NCI-H526 treated with DMSO at 0.1 percent for 48 hours (cell line): ENCODE measurements at regions not wholly inside any gene's neighbourhood (a gene's known extent, or its start where the extent isn't known, plus 50 kb on each side); places are given as distances from the start of the nearest gene placed in this dataset.
"Not testable (repeated sequence)": the region's sequence is repeated elsewhere in the genome, so short reads cannot be mapped to it uniquely, and the experiment has no call there.

Experiments used
- DNase-seq: peaks from one replicate; lab custom pipeline; 2025; lab: John Stamatoyannopoulos, UW

DNA sequence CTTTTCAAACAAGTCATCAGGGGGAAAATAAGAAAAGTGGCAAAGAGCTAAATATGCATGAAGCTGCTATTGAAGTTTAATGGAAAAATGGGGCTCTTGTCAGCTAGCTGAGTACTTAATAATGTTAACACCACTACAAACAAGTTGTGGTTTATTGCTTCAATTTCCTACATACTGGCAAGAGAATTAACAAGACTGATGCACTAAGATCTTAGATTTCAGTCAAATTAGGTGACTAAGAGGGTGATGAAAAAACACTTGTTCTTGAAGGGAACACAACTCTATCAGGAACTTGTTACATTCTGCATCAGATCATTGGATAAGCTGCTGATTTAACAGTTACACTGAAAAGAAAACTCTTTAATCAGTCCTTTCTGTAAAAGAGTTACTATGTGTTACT lies 234.6 kb upstream of the AFF2 start:
- no peak for DNase-seq

GRCh38 chrX:148268673-148269072 lies 231.7 kb upstream of the AFF2 start:
- DNase-seq, result no peak

DNA sequence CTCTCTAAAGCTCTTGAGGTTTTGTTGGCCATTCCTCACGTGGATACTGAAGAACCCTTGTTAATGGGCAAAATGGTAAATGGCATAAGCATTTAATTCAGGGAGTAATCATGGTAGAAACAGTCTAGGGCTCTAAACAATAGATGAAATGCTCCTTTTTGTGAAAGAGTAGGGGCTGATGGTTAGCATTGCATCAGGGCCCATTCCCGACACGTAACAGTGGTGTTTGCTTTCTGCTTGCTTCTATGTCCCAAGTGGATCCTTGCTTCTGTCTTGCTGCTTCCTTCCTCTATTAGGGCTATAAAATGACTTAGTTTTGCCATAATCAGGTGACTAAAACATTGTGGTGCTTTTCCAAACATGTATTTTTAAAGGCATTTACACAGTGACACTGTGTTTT lies 230.9 kb upstream of the AFF2 start:
- no peak for DNase-seq

- DNase-seq, result no peak
These were observed 229.9 kb upstream of the AFF2 start for GRCh38 chrX:148270499-148270898.

GRCh38 chrX:148271263-148271662 lies 229.2 kb upstream of the AFF2 start:
- DNase-seq, result no peak

GRCh38 chrX:148281920-148282319 lies 218.5 kb upstream of the AFF2 start:
- DNase-seq, result no peak

GRCh38 chrX:148282504-148282903 lies 217.9 kb upstream of the AFF2 start:
- DNase-seq, result no peak

GRCh38 chrX:148284056-148284455 lies 216.4 kb upstream of the AFF2 start:
- no peak for DNase-seq

- no peak for DNase-seq
These were observed 215.6 kb upstream of the AFF2 start for GRCh38 chrX:148284821-148285220.

- no peak for DNase-seq
These were observed 212.0 kb upstream of the AFF2 start for GRCh38 chrX:148288451-148288850.

DNA sequence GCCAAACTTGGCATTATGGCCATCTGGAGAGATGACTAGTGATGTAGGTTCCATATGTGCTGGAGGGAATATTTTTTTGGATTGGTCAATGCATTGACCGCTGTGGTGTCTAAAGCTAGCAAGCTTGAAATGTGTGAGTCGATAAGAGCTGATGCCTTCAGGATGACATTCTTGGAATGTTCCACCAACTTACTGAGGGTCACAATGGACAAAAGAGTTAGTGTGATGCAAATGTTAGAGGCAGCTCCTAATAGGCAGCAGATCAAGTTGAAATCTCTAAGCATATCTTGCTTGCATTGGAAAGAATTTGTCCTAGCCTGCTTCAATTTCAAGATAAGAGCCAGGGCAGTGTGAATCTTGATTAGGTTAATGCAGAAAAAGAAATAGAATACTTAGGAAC lies 210.4 kb upstream of the AFF2 start:
- DNase-seq, result no peak

- no peak for DNase-seq
These were observed 209.5 kb upstream of the AFF2 start for GRCh38 chrX:148290931-148291330.

GRCh38 chrX:148298737-148299136 lies 201.7 kb upstream of the AFF2 start:
- no peak for DNase-seq

GRCh38 chrX:148305214-148305613 lies 195.2 kb upstream of the AFF2 start:
- DNase-seq, result not testable (repeated sequence)

- DNase-seq, result no peak
These were observed 191.0 kb upstream of the AFF2 start for GRCh38 chrX:148309413-148309812.

DNA sequence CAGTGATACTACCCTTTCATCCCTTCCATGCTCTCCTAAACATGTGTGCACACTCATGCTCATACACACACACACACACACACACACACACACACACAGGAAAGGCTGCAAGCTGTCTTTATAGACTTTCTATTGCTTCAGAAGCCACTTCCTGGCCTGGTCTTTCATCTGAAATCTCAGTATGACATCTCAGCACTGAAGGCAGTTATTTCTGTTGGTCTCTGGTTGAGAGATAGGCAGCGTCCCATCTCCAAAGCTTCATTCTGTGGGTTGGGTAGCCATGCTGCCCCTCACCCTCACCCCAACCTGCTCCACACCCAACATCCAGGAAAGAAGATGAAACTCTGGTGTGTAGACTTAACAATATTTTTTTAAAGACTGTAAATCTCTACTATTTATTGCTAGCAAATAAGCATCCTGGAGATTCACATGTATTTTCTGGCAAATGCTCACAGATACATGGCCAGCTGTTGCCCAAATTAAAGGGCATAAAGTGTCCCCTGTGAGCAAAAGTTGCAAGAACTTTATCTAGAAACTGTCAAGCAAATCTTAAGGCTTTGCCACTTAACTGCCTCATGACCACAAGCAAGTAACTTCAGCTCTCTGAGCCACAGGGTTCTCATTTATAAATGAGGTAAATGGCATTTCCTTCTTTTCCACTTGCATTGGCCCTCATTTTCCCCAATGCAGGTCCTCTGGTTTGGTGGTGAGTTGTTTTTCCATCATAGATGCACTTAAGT lies 189.8 kb upstream of the AFF2 start:
- no peak for DNase-seq

- no peak for DNase-seq
These were observed 188.9 kb upstream of the AFF2 start for GRCh38 chrX:148311544-148311943.

GRCh38 chrX:148314876-148315275 lies 185.5 kb upstream of the AFF2 start:
- DNase-seq, result no peak

GRCh38 chrX:148316446-148316845 lies 184.0 kb upstream of the AFF2 start:
- no peak for DNase-seq

DNA sequence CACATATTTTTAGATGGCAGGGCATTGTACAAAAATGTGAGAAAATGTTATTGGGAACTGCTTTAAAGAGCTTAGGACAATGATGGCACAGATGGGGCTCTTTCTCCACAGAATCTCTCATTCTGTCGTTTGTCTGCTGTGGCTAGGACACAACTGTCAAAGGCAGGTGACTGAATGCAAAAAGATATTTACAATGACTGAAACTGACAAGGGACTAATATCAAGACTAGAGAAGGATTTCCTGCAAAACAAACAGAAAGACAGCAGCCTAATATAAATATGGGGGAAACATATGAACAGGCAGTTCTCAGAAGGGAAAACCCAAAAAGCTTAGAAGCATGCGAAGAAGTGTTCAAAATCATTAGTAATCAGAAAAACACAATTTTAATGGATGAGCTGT lies 177.5 kb upstream of the AFF2 start:
- no peak for DNase-seq

DNA sequence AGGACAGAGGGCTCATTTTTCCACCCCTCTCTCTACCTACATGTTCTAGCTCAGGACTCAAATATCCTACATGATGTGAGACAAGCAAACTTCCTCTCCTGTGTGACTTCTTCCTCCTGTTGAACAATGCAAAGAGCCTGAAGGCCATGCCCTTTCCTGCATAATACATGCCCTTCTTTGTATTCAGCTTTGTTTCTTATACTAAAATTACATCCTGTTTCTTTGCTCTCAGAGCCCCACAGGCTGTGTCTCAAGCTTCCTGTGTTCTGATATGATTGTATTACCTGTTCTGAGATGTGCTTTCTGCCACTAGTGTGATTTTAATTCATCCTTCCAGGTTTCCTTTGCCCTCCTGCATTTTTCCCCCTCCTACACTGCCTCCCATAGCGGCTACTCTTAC lies 166.4 kb upstream of the AFF2 start:
- no peak for DNase-seq

GRCh38 chrX:148337873-148338272 lies 162.5 kb upstream of the AFF2 start:
- DNase-seq, result no peak

DNA sequence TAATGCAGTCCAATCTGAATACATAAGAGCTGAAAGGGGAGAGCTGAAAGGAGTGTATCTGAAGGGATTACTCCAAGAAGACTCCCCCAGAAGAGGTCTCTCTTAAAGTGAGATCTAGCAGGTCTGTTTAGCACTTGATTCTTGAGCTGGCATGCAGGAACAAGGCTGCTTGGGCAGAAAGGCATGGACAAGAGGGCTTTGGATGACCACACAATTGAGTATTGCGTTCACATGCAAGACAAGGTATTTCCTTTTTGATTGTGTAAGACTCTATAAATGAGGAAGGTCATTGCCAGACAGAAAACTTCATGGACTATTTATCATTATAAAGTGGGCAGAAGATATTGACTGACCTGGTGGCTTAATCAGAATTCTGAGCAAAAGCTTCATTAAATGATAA lies 145.5 kb upstream of the AFF2 start:
- DNase-seq, result no peak

- DNase-seq, result no peak
These were observed 138.8 kb upstream of the AFF2 start for GRCh38 chrX:148361641-148362040.
